ENCODE measurements at regions not wholly inside any gene's neighbourhood (a gene's known extent, or its start where the extent isn't known, plus 50 kb on each side); places are given as distances from the start of the nearest gene placed in this dataset.

GRCh38 chr2:16881122-16881521 lies 215.5 kb upstream of the CYRIA start:
- dilution Hi-C loops (cut with MboI; ENCODE audit: extremely low pct_ligation_motif_present, low sequenced_read_pairs), result no loop called here
- Histone ChIP-seq H3K36me3 (ENCODE audit: control insufficient read depth in 2 of 2, extremely low read depth in 1 of 2, insufficient read depth in 2 of 2, low read length in 2 of 2) (no peaks in the 10 kb centered on the region), H3K9me3 (ENCODE audit: control insufficient read depth, low read depth, low read length) (no peaks in the 10 kb centered on the region), H3K4me2 (ENCODE audit: control insufficient read depth, extremely low read depth, insufficient read depth, low read depth, low read length) (no peak overlapping the region), H3K79me2 (ENCODE audit: control insufficient read depth, insufficient read depth, low read length) (no peaks in the 10 kb centered on the region), H3K9ac (ENCODE audit: control insufficient read depth, extremely low read depth, insufficient read depth, low read length) (no peak overlapping the region), H4K20me1 (ENCODE audit: control insufficient read depth, extremely low read depth, insufficient read depth, low read length) (no peaks in the 10 kb centered on the region), H2AFZ (ENCODE audit: control insufficient read depth, low read length) (no peak overlapping the region), H3K27me3 (ENCODE audit: control insufficient read depth, extremely low read depth, insufficient read depth, low read length) (no peaks in the 10 kb centered on the region), H3K9me1 (ENCODE audit: control insufficient read depth, extremely low read depth, insufficient read depth, low read length) (no peaks in the 10 kb centered on the region), H3K4me1 (ENCODE audit: control insufficient read depth, extremely low read depth, insufficient read depth, low read length) (no peaks in the 10 kb centered on the region), H3K4me3 (ENCODE audit: control insufficient read depth in 2 of 3, extremely low read depth in 1 of 3, insufficient read depth in 2 of 3, low read depth in 1 of 3, low read length in 3 of 3) (no peak overlapping the region), H3K27ac (ENCODE audit: control insufficient read depth, insufficient read depth, low read length) (no peak overlapping the region)
- no peak for DNase-seq (ENCODE audit: low read depth, low spot score)
- TF ChIP-seq EZH2 (IDR thresholded peaks at IDR 0.05; ENCODE audit: low read length) (no peak), CTCF (optimal IDR thresholded peaks at IDR 0.05 in 1 of 3, IDR thresholded peaks at IDR 0.05 in 1 of 3, conservative IDR thresholded peaks at IDR 0.05 in 1 of 3; ENCODE audit: extremely low read depth in 1 of 3, insufficient read depth in 2 of 3, low read length in 3 of 3) (no peak)
- no peak for FAIRE-seq

GRCh38 chr2:16871411-16871810 lies 205.8 kb upstream of the CYRIA start:
- no peaks in the 10 kb centered on the region for H4K20me1 ChIP-seq (ENCODE audit: control insufficient read depth, extremely low read depth, insufficient read depth, low read length)
- H3K9me3 ChIP-seq (ENCODE audit: control insufficient read depth, low read depth, low read length), result no peaks in the 10 kb centered on the region
- no peak overlapping the region for H3K4me3 ChIP-seq (ENCODE audit: control insufficient read depth in 2 of 3, extremely low read depth in 1 of 3, insufficient read depth in 2 of 3, low read depth in 1 of 3, low read length in 3 of 3)
- DNase-seq (ENCODE audit: low read depth, low spot score), result no peak
- H3K36me3 ChIP-seq (ENCODE audit: control insufficient read depth in 2 of 2, extremely low read depth in 1 of 2, insufficient read depth in 2 of 2, low read length in 2 of 2), result no peaks in the 10 kb centered on the region
- dilution Hi-C loops (cut with MboI; ENCODE audit: extremely low pct_ligation_motif_present, low sequenced_read_pairs), result no loop called here
- H3K9me1 ChIP-seq (ENCODE audit: control insufficient read depth, extremely low read depth, insufficient read depth, low read length), result no peaks in the 10 kb centered on the region
- no peaks in the 10 kb centered on the region for H3K4me1 ChIP-seq (ENCODE audit: control insufficient read depth, extremely low read depth, insufficient read depth, low read length)
- H3K4me2 ChIP-seq (ENCODE audit: control insufficient read depth, extremely low read depth, insufficient read depth, low read depth, low read length), result no peak overlapping the region
- no peaks in the 10 kb centered on the region for H3K79me2 ChIP-seq (ENCODE audit: control insufficient read depth, insufficient read depth, low read length)
- H3K27ac ChIP-seq (ENCODE audit: control insufficient read depth, insufficient read depth, low read length), result no peak overlapping the region
- H2AFZ ChIP-seq (ENCODE audit: control insufficient read depth, low read length), result no peak overlapping the region
- H3K9ac ChIP-seq (ENCODE audit: control insufficient read depth, extremely low read depth, insufficient read depth, low read length), result no peak overlapping the region
- no peak for FAIRE-seq
- TF ChIP-seq EZH2 (IDR thresholded peaks at IDR 0.05; ENCODE audit: low read length) (no peak), CTCF (optimal IDR thresholded peaks at IDR 0.05 in 1 of 3, IDR thresholded peaks at IDR 0.05 in 1 of 3, conservative IDR thresholded peaks at IDR 0.05 in 1 of 3; ENCODE audit: extremely low read depth in 1 of 3, insufficient read depth in 2 of 3, low read length in 3 of 3) (no peak)
- H3K27me3 ChIP-seq (ENCODE audit: control insufficient read depth, extremely low read depth, insufficient read depth, low read length), result no peaks in the 10 kb centered on the region
